H9 (cell line): ENCODE measurements at regions not wholly inside any gene's neighbourhood (a gene's known extent, or its start where the extent isn't known, plus 50 kb on each side); places are given as distances from the start of the nearest gene placed in this dataset.

Experiments
- DNase-seq: peaks from one replicate; pipeline ENCODE4 v3.0.0-alpha.2; 2017
- H2AFZ ChIP-seq: one replicate; pipeline ENCODE4 v1.6.1; 2013; ENCODE audit warnings: mild to moderate bottlenecking, low read length, control low read depth, moderate library complexity
- H2AK5ac ChIP-seq: 2 replicates; pipeline ENCODE4 v1.6.1; 2013; ENCODE audit warnings: low read length, control low read depth, mixed read lengths; ENCODE audit not compliant: insufficient read length
- H2BK120ac ChIP-seq: one replicate; pipeline ENCODE4 v1.6.1; 2013; ENCODE audit warnings: low read depth, mild to moderate bottlenecking, low read length, control low read depth, inconsistent platforms; ENCODE audit not compliant: poor library complexity, severe bottlenecking
- H2BK12ac ChIP-seq: 2 replicates; pipeline ENCODE4 v1.6.1; 2013; ENCODE audit warnings: low read length, control low read depth, mixed read lengths, low read depth; ENCODE audit not compliant: insufficient read length
- H2BK15ac ChIP-seq: 2 replicates; pipeline ENCODE4 v1.6.1; 2013; ENCODE audit warnings: low read depth, low read length, control low read depth
- H2BK20ac ChIP-seq: one replicate; pipeline ENCODE4 v1.6.1; 2013; ENCODE audit warnings: low read depth, mild to moderate bottlenecking, low read length, control low read depth, inconsistent platforms; ENCODE audit not compliant: poor library complexity, severe bottlenecking
- H2BK5ac ChIP-seq: 2 replicates; pipeline ENCODE4 v1.6.1; 2013; ENCODE audit warnings: low read length, control low read depth, mixed read lengths; ENCODE audit not compliant: insufficient read length
- H3K14ac ChIP-seq: 2 replicates; pipeline ENCODE4 v1.6.1; 2013; ENCODE audit warnings: low read length, control low read depth; ENCODE audit not compliant: insufficient read depth
- H3K18ac ChIP-seq: 2 replicates; pipeline ENCODE4 v1.6.1; 2013; ENCODE audit warnings: low read depth, mild to moderate bottlenecking, mixed read lengths, low read length, control low read depth; ENCODE audit not compliant: insufficient read length
- H3K23ac ChIP-seq: 2 replicates; pipeline ENCODE4 v1.6.1; 2013; ENCODE audit warnings: low read length, control low read depth, mixed read lengths, low read depth; ENCODE audit not compliant: insufficient read length
- H3K23me2 ChIP-seq: 2 replicates; pipeline ENCODE4 v1.6.1; 2013; ENCODE audit warnings: low read depth, mild to moderate bottlenecking, mixed read lengths, low read length, control low read depth; ENCODE audit not compliant: insufficient read length, poor library complexity, severe bottlenecking
- H3K27ac ChIP-seq: 2 replicates; pipeline ENCODE4 v1.5.1; 2013; ENCODE audit warnings: low read length, control low read depth, mixed read lengths, low read depth; ENCODE audit not compliant: insufficient read length
- H3K27me3 ChIP-seq: 2 replicates; pipeline ENCODE4 v1.6.1; 2013; ENCODE audit warnings: low read length, control low read depth, inconsistent platforms; ENCODE audit not compliant: insufficient read depth
- H3K4ac ChIP-seq: 2 replicates; pipeline ENCODE4 v1.6.1; 2013; ENCODE audit warnings: low read depth, mild to moderate bottlenecking, control low read depth, inconsistent platforms, low read length, moderate library complexity
- H3K4me1 ChIP-seq: 2 replicates; pipeline ENCODE4 v1.6.1; 2013; ENCODE audit warnings: low read length, control low read depth, inconsistent platforms; ENCODE audit not compliant: insufficient read depth
- H3K4me2 ChIP-seq: 2 replicates; pipeline ENCODE4 v1.6.1; 2013; ENCODE audit warnings: low read length, control low read depth, mixed read lengths; ENCODE audit not compliant: insufficient read length, insufficient read depth
- H3K56ac ChIP-seq: 2 replicates; pipeline ENCODE4 v1.6.1; 2013; ENCODE audit warnings: low read depth, mild to moderate bottlenecking, mixed read lengths, low read length, control low read depth; ENCODE audit not compliant: insufficient read length
- H3K79me1 ChIP-seq: 2 replicates; pipeline ENCODE4 v1.6.1; 2013; ENCODE audit warnings: low read depth, mild to moderate bottlenecking, moderate library complexity, low read length, control low read depth, inconsistent platforms; ENCODE audit not compliant: insufficient read depth, poor library complexity, severe bottlenecking
- H3K79me2 ChIP-seq: 2 replicates; pipeline ENCODE4 v1.6.1; 2013; ENCODE audit warnings: low read length, control low read depth, inconsistent platforms; ENCODE audit not compliant: insufficient read depth
- H3K9ac ChIP-seq: 2 replicates; pipeline ENCODE4 v1.6.1; 2013; ENCODE audit warnings: low read length, control low read depth, mixed read lengths; ENCODE audit not compliant: insufficient read length; ENCODE audit errors: extremely low read depth
- H3K9me3 ChIP-seq: one replicate; pipeline ENCODE4 v1.6.1; 2013; ENCODE audit warnings: low read depth, low read length, inconsistent platforms; ENCODE audit not compliant: control insufficient read depth
- H3T11ph ChIP-seq: one replicate; pipeline ENCODE4 v1.6.1; 2013; ENCODE audit warnings: mild to moderate bottlenecking, low read length, control low read depth, inconsistent platforms
- H4K20me1 ChIP-seq: one replicate; pipeline ENCODE4 v1.6.1; 2013; ENCODE audit not compliant: control insufficient read depth, insufficient read length, insufficient read depth
- H4K5ac ChIP-seq: 2 replicates; pipeline ENCODE4 v1.6.1; 2013; ENCODE audit warnings: low read depth, mild to moderate bottlenecking, mixed read lengths, low read length, control low read depth; ENCODE audit not compliant: insufficient read length
- H4K8ac ChIP-seq: replicated peaks from 2 replicates; pipeline ENCODE4 v1.6.1; 2013; ENCODE audit warnings: low read length, control low read depth, mixed read lengths, low read depth; ENCODE audit not compliant: insufficient read length
- H4K91ac ChIP-seq: 2 replicates; pipeline ENCODE4 v1.6.1; 2013; ENCODE audit warnings: low read depth, mild to moderate bottlenecking, moderate library complexity, mixed read lengths, low read length, control low read depth; ENCODE audit not compliant: insufficient read length
- H3K27ac Mint-ChIP-seq, 3 experiments: 2 replicates in 2 of 3; 3 replicates in 1 of 3; pipeline ENCODE4 v1.8.0; 2020 to 2021; ENCODE audit warnings: mixed read lengths in 3 of 3, mild to moderate bottlenecking in 1 of 3, moderate library complexity in 1 of 3
- H3K27me3 Mint-ChIP-seq: 2 replicates; pipeline ENCODE4 v1.8.0; 2021; ENCODE audit warnings: low read depth, mild to moderate bottlenecking, moderate library complexity, mixed read lengths
- H3K36me3 Mint-ChIP-seq, 3 experiments: 2 replicates in 2 of 3; 3 replicates in 1 of 3; pipeline ENCODE4 v1.8.0; 2020 to 2021; ENCODE audit warnings: low read depth in 3 of 3, mixed read lengths in 3 of 3; ENCODE audit not compliant: insufficient read depth in 1 of 3
- H3K4me1 Mint-ChIP-seq, 2 experiments: 2 replicates each; pipeline ENCODE4 v1.8.0; 2020; ENCODE audit warnings: mixed read lengths in 2 of 2
- H3K4me3 Mint-ChIP-seq, 2 experiments: 2 replicates in 1 of 2; 3 replicates in 1 of 2; pipeline ENCODE4 v1.8.0; 2020 to 2021; ENCODE audit warnings: mild to moderate bottlenecking in 2 of 2, mixed read lengths in 2 of 2, moderate library complexity in 1 of 2
- H3K9me3 Mint-ChIP-seq, 2 experiments: 2 replicates in 1 of 2; 3 replicates in 1 of 2; pipeline ENCODE4 v1.8.0; 2020; ENCODE audit warnings: mild to moderate bottlenecking in 2 of 2, mixed read lengths in 2 of 2, moderate library complexity in 1 of 2
- CTCF ChIP-seq: fragments of 200-600 bp; sonication (generic); conservative IDR thresholded peaks from 3 replicates; pipeline ENCODE4 v1.8.0; 2021; ENCODE audit warnings: antibody characterized with exemption, mild to moderate bottlenecking
- WGBS: extraction: QIAGEN DNeasy Blood & Tissue Kit; methylation state at CpG from one replicate; pipeline ENCODE4 v1.1.7; 2013; ENCODE audit warnings: missing lambda C conversion rate, low lambda C conversion rate, mixed read lengths; ENCODE audit not compliant: insufficient read length; ENCODE audit errors: extremely low coverage; 5-methylcytosine and 5-hydroxymethylcytosine counted together

GRCh38 chr5:8363138-8363537 lies 494.2 kb downstream of the MTRR start:
- H3K9ac ChIP-seq, result no peak overlapping the region
- no peaks in the 10 kb centered on the region for H3K79me1 ChIP-seq
- H3K56ac ChIP-seq, result no peak overlapping the region
- WGBS, result no CpG with 5 or more reads among the region's 3 CpGs
- no peak overlapping the region for H4K5ac ChIP-seq
- no peak for TF ChIP-seq CTCF
- no peaks in the 10 kb centered on the region for H3K23me2 ChIP-seq
- H3K9me3 ChIP-seq, result no peaks in the 10 kb centered on the region
- H4K91ac ChIP-seq, result no peak overlapping the region
- H3K4me1 Mint-ChIP-seq, result no peaks in the 10 kb centered on the region
- no peak for DNase-seq
- no peak overlapping the region for H3K27ac Mint-ChIP-seq
- no peaks in the 10 kb centered on the region for H3K27me3 Mint-ChIP-seq
- H3K18ac ChIP-seq, result no peak overlapping the region
- H2AK5ac ChIP-seq, result no peak overlapping the region
- H3K36me3 Mint-ChIP-seq, result no peaks in the 10 kb centered on the region
- H3K14ac ChIP-seq, result no peak overlapping the region
- no peak overlapping the region for H3K4me2 ChIP-seq
- H3K23ac ChIP-seq, result no peak overlapping the region
- no peak overlapping the region for H2BK15ac ChIP-seq
- H2AFZ ChIP-seq, result no peak overlapping the region
- no peak overlapping the region for H4K8ac ChIP-seq
- no peaks in the 10 kb centered on the region for H4K20me1 ChIP-seq
- H3K4me1 ChIP-seq, result no peaks in the 10 kb centered on the region
- no peak overlapping the region for H3K4ac ChIP-seq
- no peaks in the 10 kb centered on the region for H3K27me3 ChIP-seq
- H3K27ac ChIP-seq, result no peak overlapping the region
- no peaks in the 10 kb centered on the region for H3K9me3 Mint-ChIP-seq
- no peak overlapping the region for H2BK5ac ChIP-seq
- no peak overlapping the region for H2BK12ac ChIP-seq
- H3K79me2 ChIP-seq, result no peaks in the 10 kb centered on the region
- no peak overlapping the region for H3T11ph ChIP-seq
- H2BK120ac ChIP-seq, result no peak overlapping the region
- no peak overlapping the region for H2BK20ac ChIP-seq
- no peak overlapping the region for H3K4me3 Mint-ChIP-seq
